BLaER1 (cell line): ENCODE measurements at regions not wholly inside any gene's neighbourhood (a gene's known extent, or its start where the extent isn't known, plus 50 kb on each side); places are given as distances from the start of the nearest gene placed in this dataset.
A peak's percentile ranks its signal among the peaks of the same experiment; 100 is the strongest.

ENCODE experiments used
- H3K27ac ChIP-seq: shearing (Covaris generic); formaldehyde crosslinking; 2 replicates; pipeline ENCODE4 v1.8.1; 2022
- H3K27me3 ChIP-seq: shearing (Covaris generic); formaldehyde crosslinking; 2 replicates; pipeline ENCODE4 v1.8.1; 2022
- H3K36me3 ChIP-seq: shearing (Covaris generic); formaldehyde crosslinking; 2 replicates; pipeline ENCODE4 v1.8.1; 2022
- H3K4me1 ChIP-seq: shearing (Covaris generic); formaldehyde crosslinking; 2 replicates; pipeline ENCODE4 v1.8.1; 2022
- H3K4me2 ChIP-seq: shearing (Covaris generic); formaldehyde crosslinking; 2 replicates; pipeline ENCODE4 v1.8.1; 2022
- H3K4me3 ChIP-seq: shearing (Covaris generic); formaldehyde crosslinking; 2 replicates; pipeline ENCODE4 v1.8.1; 2022
- H3K9ac ChIP-seq: shearing (Covaris generic); formaldehyde crosslinking; 2 replicates; pipeline ENCODE4 v1.8.1; 2022
- H3K9me3 ChIP-seq: shearing (Covaris generic); formaldehyde crosslinking; 2 replicates; pipeline ENCODE4 v1.8.1; 2022
- H4K20me1 ChIP-seq: shearing (Covaris generic); formaldehyde crosslinking; 2 replicates; pipeline ENCODE4 v1.8.1; 2022
- Cebpa-rat ChIP-seq: shearing (Covaris generic); IDR thresholded peaks from 2 replicates; pipeline ENCODE4 v1.8.1; 2022

DNA sequence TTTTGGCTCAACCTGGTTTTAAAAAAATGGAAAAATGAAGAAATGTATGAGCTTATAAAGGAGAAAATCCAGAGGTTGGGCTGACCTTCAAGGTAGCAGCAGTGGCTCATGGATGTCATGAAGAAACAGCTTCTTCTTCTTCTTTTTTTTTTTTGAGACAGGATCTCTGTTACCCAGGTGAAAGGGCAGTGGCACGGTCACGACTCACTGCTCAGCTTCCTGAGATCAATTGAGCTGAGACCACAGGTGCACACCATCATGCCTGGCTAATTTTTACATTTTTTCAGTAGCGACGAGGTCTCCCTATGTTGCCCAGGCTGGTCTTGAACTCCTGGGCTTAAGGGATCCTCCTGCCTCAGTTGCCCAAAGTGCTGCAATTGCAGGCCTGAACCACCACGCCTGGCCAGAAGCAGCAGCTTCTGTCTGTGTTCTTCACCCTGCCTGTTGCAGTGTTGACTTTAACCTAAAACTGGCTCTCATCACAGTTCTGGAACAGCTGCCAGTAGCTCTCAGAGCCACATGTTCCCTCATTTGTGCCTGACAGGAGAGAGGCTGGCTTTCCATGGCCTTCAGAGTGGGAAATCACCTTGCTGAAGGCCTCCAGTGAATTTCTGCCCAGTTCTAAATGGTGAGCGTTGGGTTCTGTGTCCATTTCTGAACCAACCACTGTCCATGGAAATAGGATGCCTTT is 117.7 kb downstream of the PFKFB3 start:
- Histone ChIP-seq H3K4me2 (peak overlapping the region; percentile 45), H4K20me1 (no peaks in the 10 kb centered on the region), H3K4me1 (peaks cover 22% of the 10 kb centered on the region), H3K4me3 (no peak overlapping the region), H3K9ac (no peak overlapping the region), H3K27me3 (no peaks in the 10 kb centered on the region), H3K27ac (no peak overlapping the region), H3K9me3 (peaks cover 13% of the 10 kb centered on the region; the same call in 1 of the 2 replicates), H3K36me3 (peaks cover 9% of the 10 kb centered on the region; the same call in 1 of the 2 replicates)
- no peak for TF ChIP-seq Cebpa-rat

DNA sequence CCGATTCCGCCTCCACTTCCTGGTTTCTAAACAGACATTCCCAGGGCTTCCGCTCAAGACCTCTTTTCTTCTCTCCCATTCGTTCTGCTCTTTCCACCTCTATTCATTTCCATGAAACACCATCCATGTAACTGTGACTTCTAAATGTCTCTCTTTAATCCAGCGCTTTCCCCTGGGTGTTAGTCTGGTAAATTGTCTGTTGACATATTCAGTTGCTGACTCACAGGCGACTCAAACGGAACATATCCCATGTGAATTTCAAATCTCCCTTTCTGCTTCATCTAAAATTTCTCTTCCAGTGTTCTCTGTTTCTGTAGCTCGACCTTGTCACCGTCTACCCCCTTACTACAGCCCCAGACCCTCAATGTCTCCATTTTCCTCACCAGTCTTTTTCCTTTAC is 119.1 kb downstream of the PFKFB3 start:
- peak overlapping the region; percentile 3; the same call in 1 of the 2 replicates for H3K4me2 ChIP-seq
- no peak overlapping the region for H3K27ac ChIP-seq
- peaks cover 13% of the 10 kb centered on the region; the same call in 1 of the 2 replicates for H3K9me3 ChIP-seq
- no peak for TF ChIP-seq Cebpa-rat
- H3K4me3 ChIP-seq = no peak overlapping the region
- H3K9ac ChIP-seq = no peak overlapping the region
- peaks cover 9% of the 10 kb centered on the region; the same call in 1 of the 2 replicates for H3K36me3 ChIP-seq
- no peaks in the 10 kb centered on the region for H4K20me1 ChIP-seq
- no peaks in the 10 kb centered on the region for H3K27me3 ChIP-seq
- H3K4me1 ChIP-seq = peaks cover 22% of the 10 kb centered on the region

DNA sequence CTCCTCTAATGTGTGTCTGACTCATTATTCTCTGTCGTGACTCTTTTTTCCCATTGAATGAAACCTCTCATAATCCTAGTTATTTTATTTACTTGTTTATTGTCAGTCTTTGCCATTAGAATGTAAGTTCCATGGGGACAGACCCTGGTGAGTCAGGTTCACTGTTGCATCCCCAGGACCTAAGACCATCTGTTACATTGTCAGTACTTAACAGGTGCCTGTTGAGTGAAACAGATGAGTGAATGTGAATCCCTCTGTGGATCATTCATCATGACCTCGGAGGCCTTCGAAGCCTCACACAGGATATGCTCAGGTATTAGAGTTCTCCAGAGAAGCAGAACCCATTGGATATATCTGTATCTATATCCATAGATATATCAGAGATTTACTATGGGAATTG is 120.1 kb downstream of the PFKFB3 start:
- Histone ChIP-seq H3K4me1 (peaks cover 22% of the 10 kb centered on the region), H3K4me2 (no peak overlapping the region), H3K4me3 (no peak overlapping the region), H4K20me1 (no peaks in the 10 kb centered on the region), H3K9me3 (peaks cover 13% of the 10 kb centered on the region; the same call in 1 of the 2 replicates), H3K27ac (no peak overlapping the region), H3K36me3 (peaks cover 11% of the 10 kb centered on the region; the same call in 1 of the 2 replicates), H3K27me3 (no peaks in the 10 kb centered on the region), H3K9ac (no peak overlapping the region)
- no peak for TF ChIP-seq Cebpa-rat

- Histone ChIP-seq H3K9ac (no peak overlapping the region), H3K4me1 (no peaks in the 10 kb centered on the region), H3K27ac (no peak overlapping the region), H4K20me1 (no peaks in the 10 kb centered on the region), H3K9me3 (peaks cover 24% of the 10 kb centered on the region), H3K4me2 (no peak overlapping the region), H3K36me3 (peaks cover 28% of the 10 kb centered on the region; the same call in 1 of the 2 replicates), H3K4me3 (no peak overlapping the region), H3K27me3 (no peaks in the 10 kb centered on the region)
- no peak for TF ChIP-seq Cebpa-rat
Observed at GRCh38 chr10:6327961-6328698, 125.4 kb downstream of the PFKFB3 start.

DNA sequence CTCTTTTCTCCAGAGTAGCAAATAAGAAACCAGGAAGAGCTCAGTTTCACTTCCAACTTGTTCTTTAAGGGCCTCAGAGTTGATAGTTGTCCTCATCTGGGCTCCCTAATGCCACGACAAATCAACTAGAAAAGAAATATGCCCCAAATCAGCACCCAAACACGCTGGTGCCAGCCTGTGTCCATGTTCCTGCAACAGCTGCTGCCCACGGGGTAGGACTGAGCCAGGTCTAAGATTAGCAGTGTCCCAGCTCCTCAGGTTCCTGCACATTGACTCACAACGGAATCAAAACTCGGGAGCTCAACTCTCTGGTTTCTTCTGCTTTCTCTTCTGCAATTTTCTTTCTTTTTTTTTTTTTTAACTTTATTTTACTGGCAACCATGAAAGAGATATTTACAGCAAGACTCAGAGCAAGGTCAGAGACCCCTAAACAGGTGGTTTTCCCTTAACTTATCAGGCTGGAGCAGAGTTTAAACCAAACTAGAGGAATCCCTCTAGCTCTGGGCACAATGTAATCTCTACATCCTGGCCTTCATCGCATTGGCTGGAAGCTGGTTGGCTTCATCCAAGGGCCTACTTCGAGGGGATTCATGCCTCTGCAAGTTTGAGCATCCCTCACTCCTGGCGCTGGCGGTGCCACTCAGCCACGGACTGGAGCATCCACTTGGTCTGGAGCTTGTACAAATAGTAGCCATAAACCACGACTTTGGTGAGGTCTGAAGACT is 126.1 kb downstream of the PFKFB3 start:
- peaks cover 32% of the 10 kb centered on the region for H3K9me3 ChIP-seq
- TF ChIP-seq Cebpa-rat = no peak
- H3K36me3 ChIP-seq = peaks cover 34% of the 10 kb centered on the region; the same call in 1 of the 2 replicates
- H3K27ac ChIP-seq = no peak overlapping the region
- no peak overlapping the region for H3K4me2 ChIP-seq
- no peaks in the 10 kb centered on the region for H3K27me3 ChIP-seq
- H3K9ac ChIP-seq = no peak overlapping the region
- H3K4me3 ChIP-seq = no peak overlapping the region
- no peaks in the 10 kb centered on the region for H3K4me1 ChIP-seq
- H4K20me1 ChIP-seq = no peaks in the 10 kb centered on the region

GRCh38 chr10:6333086-6333485 is 130.4 kb downstream of the PFKFB3 start:
- Histone ChIP-seq H3K9ac (no peak overlapping the region), H3K27me3 (no peaks in the 10 kb centered on the region), H4K20me1 (no peaks in the 10 kb centered on the region), H3K4me1 (no peaks in the 10 kb centered on the region), H3K9me3 (peaks cover 40% of the 10 kb centered on the region), H3K27ac (no peak overlapping the region), H3K4me3 (no peak overlapping the region), H3K4me2 (no peak overlapping the region), H3K36me3 (peaks cover 29% of the 10 kb centered on the region; the same call in 1 of the 2 replicates)
- TF ChIP-seq Cebpa-rat = no peak

DNA sequence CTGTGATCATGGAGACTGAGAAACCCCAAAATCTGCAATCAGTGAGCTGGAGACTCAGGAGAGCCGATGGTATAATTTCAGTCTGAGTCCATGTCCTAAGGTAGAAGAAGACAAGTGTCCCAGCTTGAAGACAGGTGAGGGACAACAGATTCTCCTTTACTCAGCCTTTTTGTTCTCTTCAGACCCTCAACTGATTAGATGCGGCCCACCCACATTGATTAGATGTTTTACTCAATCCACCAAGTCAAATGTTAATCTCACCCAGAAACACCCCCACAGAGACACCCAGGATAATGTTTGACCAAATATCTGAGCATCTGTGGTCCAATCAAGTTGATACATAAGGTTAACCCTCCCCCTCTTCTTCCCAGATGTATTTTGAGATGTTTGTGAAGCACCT is 131.2 kb downstream of the PFKFB3 start:
- Histone ChIP-seq H3K27ac (no peak overlapping the region), H3K9me3 (peaks cover 40% of the 10 kb centered on the region), H3K4me1 (no peaks in the 10 kb centered on the region), H3K4me3 (no peak overlapping the region), H4K20me1 (no peaks in the 10 kb centered on the region), H3K9ac (no peak overlapping the region), H3K4me2 (no peak overlapping the region), H3K27me3 (no peaks in the 10 kb centered on the region), H3K36me3 (peaks cover 28% of the 10 kb centered on the region; the same call in 1 of the 2 replicates)
- TF ChIP-seq Cebpa-rat = no peak

- TF ChIP-seq Cebpa-rat = no peak
- H3K27me3 ChIP-seq = no peaks in the 10 kb centered on the region
- peaks cover 25% of the 10 kb centered on the region for H3K9me3 ChIP-seq
- no peak overlapping the region for H3K4me3 ChIP-seq
- H3K4me2 ChIP-seq = no peak overlapping the region
- H3K4me1 ChIP-seq = no peaks in the 10 kb centered on the region
- no peak overlapping the region for H3K9ac ChIP-seq
- no peaks in the 10 kb centered on the region for H4K20me1 ChIP-seq
- peaks cover 18% of the 10 kb centered on the region; the same call in 1 of the 2 replicates for H3K36me3 ChIP-seq
- no peak overlapping the region for H3K27ac ChIP-seq
Observed at GRCh38 chr10:6336016-6336415, 133.3 kb downstream of the PFKFB3 start.

- H3K9ac ChIP-seq = no peak overlapping the region
- no peak for TF ChIP-seq Cebpa-rat
- H3K4me3 ChIP-seq = no peak overlapping the region
- no peak overlapping the region for H3K27ac ChIP-seq
- H3K9me3 ChIP-seq = peaks cover 23% of the 10 kb centered on the region
- peaks cover 11% of the 10 kb centered on the region; the same call in 1 of the 2 replicates for H3K36me3 ChIP-seq
- H3K4me1 ChIP-seq = no peaks in the 10 kb centered on the region
- no peaks in the 10 kb centered on the region for H3K27me3 ChIP-seq
- H4K20me1 ChIP-seq = no peaks in the 10 kb centered on the region
- no peak overlapping the region for H3K4me2 ChIP-seq
Observed at GRCh38 chr10:6337382-6337781, 134.7 kb downstream of the PFKFB3 start.
